ENCODE measurements at regions not wholly inside any gene's neighbourhood (a gene's known extent, or its start where the extent isn't known, plus 50 kb on each side); places are given as distances from the start of the nearest gene placed in this dataset.
A peak's percentile ranks its signal among the peaks of the same experiment; 100 is the strongest.

DNA sequence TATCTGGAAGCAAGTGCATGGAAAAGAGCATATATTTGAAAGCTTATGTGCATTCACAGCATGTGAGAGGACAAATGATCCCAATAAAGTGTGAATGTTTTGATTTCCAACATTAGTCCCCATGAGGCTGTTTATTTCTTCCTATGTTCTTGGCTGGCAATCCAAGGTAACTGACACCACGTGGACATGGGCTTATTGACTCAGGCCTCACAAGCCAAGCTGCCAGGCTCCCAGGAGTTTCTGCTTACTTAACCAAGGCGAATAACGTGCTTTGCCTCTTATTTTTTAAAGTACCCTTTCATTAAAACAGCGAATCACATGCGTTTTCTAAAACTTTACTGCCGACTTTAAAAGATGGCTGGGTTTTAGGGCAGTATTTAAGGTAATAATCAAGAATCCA is 441.7 kb downstream of the FUT8 start:
- no peaks in the 10 kb centered on the region for H3K4me1 ChIP-seq
- TF ChIP-seq EP300 (IDR thresholded peaks at IDR 0.05) (no peak), POLR2AphosphoS5 (IDR thresholded peaks at IDR 0.05) (no peak), POLR2A (IDR thresholded peaks at IDR 0.05) (no peak)
- TF ChIP-seq, protein P1, sequence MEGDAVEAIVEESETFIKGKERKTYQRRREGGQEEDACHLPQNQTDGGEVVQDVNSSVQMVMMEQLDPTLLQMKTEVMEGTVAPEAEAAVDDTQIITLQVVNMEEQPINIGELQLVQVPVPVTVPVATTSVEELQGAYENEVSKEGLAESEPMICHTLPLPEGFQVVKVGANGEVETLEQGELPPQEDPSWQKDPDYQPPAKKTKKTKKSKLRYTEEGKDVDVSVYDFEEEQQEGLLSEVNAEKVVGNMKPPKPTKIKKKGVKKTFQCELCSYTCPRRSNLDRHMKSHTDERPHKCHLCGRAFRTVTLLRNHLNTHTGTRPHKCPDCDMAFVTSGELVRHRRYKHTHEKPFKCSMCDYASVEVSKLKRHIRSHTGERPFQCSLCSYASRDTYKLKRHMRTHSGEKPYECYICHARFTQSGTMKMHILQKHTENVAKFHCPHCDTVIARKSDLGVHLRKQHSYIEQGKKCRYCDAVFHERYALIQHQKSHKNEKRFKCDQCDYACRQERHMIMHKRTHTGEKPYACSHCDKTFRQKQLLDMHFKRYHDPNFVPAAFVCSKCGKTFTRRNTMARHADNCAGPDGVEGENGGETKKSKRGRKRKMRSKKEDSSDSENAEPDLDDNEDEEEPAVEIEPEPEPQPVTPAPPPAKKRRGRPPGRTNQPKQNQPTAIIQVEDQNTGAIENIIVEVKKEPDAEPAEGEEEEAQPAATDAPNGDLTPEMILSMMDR (IDR thresholded peaks at IDR 0.05) = no peak
- H3K36me3 ChIP-seq = no peaks in the 10 kb centered on the region
- ATAC-seq = no peak
- no peak overlapping the region for H3K4me3 ChIP-seq
- WGBS, 2 donors (ENCODE audit: low coverage in 1 of 2) = 85 to 98% methylated on average over 5 of the region's 6 CpGs
- no peak overlapping the region for H3K27ac ChIP-seq
- H3K9me3 ChIP-seq = no peaks in the 10 kb centered on the region
- H3K27me3 ChIP-seq = no peaks in the 10 kb centered on the region

DNA sequence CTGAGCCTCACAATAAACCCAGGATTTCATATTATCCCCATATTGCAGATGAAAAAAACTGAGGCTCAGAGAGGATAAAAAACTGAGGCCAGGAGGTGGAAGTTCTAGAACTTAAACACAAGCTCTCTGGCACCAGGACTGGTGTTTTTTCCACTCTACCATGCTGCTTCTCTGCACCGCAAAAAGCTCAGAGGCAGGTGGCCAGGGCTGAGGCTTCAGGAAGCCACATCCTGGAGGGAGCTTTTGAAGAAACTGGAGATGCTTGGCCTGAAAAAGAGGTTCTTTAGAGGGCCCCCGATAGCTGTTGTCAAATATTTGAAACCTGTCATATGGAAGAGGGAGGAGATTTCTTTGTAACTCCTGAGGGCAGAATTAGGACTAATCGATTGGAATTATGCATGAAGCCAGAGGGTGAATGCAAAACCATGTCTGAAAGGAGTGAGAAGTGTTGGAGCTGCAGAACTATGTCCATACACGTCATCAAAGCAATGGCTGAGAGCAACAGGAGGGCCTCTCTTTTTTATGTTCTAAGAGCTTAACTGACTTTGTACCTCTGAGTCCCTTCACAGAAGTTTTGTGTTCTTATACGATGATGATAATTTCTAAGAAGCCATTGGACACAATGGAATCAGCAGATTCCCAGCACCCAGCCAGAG is 448.6 kb downstream of the FUT8 start:
- H3K9me3 ChIP-seq = no peaks in the 10 kb centered on the region

DNA sequence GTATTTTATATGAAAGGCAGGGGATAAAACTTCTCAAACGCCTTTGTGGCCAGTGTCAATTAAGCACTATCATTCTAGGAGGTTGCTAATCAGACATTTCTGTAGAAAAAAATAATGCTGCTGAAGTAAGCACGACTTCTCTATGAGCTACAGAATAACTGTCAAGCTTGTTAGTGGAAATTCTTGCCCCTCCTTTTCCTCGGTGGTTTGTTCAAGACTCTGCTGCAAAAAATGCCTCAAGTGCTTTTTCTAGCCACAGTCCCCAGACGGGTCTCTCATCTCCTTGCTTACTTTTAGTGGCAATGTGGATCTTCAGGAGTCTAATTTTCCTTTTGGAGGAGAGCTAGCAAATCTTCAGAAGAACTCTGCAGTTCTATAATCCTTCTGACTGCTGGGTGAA is 452.0 kb downstream of the FUT8 start:
- WGBS, 2 donors (ENCODE audit: low coverage in 1 of 2) = 28 to 31% methylated on average over 4 of the region's 4 CpGs
- no peaks in the 10 kb centered on the region for H3K36me3 ChIP-seq
- no peak for TF ChIP-seq POLR2AphosphoS5 (IDR thresholded peaks at IDR 0.05)
- TF ChIP-seq, protein P1 (IDR thresholded peaks at IDR 0.05) = no peak
- H3K4me3 ChIP-seq = no peak overlapping the region
- H3K9me3 ChIP-seq = no peaks in the 10 kb centered on the region
- H3K4me1 ChIP-seq = no peaks in the 10 kb centered on the region
- no peak overlapping the region for H3K27ac ChIP-seq
- ATAC-seq = no peak
- peaks cover 5% of the 10 kb centered on the region for H3K27me3 ChIP-seq

More for the DNA sequence above, 448.6 kb downstream of the FUT8 start:
- H3K4me1 ChIP-seq = no peaks in the 10 kb centered on the region
- WGBS, 2 donors (ENCODE audit: low coverage in 1 of 2) = 81 to 85% methylated on average over 5 of the region's 5 CpGs
- no peak for ATAC-seq
- H3K36me3 ChIP-seq = no peaks in the 10 kb centered on the region
- TF ChIP-seq POLR2AphosphoS5 (IDR thresholded peaks at IDR 0.05) = no peak
- TF ChIP-seq, protein P1 (IDR thresholded peaks at IDR 0.05) = no peak
- no peak for TF ChIP-seq EP300 (IDR thresholded peaks at IDR 0.05)
- no peak for TF ChIP-seq POLR2A (IDR thresholded peaks at IDR 0.05)
- H3K27ac ChIP-seq = no peak overlapping the region
- no peak overlapping the region for H3K4me3 ChIP-seq
- H3K27me3 ChIP-seq = peaks cover 5% of the 10 kb centered on the region

DNA sequence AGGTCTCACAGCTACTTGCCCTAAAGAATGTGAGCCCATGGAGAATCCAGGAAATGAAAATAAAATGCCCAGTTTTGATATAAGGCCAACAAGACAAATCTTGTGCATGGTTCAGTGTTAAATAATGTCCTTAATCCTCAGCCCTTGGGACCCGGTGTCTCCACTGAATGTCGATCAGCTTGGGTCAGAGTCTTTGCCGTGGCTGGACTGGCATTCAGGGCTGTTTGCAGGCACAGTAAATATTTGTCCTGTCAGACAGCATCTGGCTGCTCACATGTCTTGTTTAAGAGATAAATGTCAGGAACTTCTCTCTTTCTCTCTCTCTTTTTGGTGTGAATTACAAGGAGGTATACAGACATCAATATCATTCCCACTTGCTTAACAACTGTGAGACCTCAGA is 452.5 kb downstream of the FUT8 start:
- no peak overlapping the region for H3K27ac ChIP-seq
- no peaks in the 10 kb centered on the region for H3K4me1 ChIP-seq
- no peak for ATAC-seq
- peaks cover 5% of the 10 kb centered on the region for H3K27me3 ChIP-seq
- H3K4me3 ChIP-seq = no peak overlapping the region
- no peaks in the 10 kb centered on the region for H3K9me3 ChIP-seq
- no peaks in the 10 kb centered on the region for H3K36me3 ChIP-seq
- TF ChIP-seq POLR2AphosphoS5 (IDR thresholded peaks at IDR 0.05) (no peak), EP300 (IDR thresholded peaks at IDR 0.05) (no peak), POLR2A (IDR thresholded peaks at IDR 0.05) (no peak)
- TF ChIP-seq, protein P1 (IDR thresholded peaks at IDR 0.05) = no peak
- WGBS, 2 donors (ENCODE audit: low coverage in 1 of 2) = 49 to 57% methylated on average over 3 of the region's 3 CpGs

DNA sequence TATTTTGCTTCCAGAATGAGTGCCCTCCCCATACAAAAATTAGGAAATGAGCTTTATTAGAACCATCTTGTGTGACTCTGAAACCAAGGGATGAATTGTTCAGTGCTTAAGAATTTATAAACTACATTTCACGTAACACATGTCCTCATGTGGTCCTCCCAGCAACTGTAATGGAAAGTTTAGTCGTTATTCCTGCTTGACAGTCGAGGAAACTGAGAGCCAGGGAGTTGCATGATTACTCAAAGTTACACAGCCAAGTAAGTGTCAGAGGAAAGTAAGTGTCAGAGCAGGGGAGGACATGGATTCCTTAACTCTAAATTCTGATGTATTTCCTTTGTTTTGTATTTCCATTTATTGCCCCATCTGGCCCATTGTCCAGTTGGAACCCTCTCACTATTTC is 453.9 kb downstream of the FUT8 start:
- WGBS, 2 donors (ENCODE audit: low coverage in 1 of 2) = 21 to 32% methylated on average over 3 of the region's 3 CpGs
- Histone ChIP-seq H3K27ac (no peak overlapping the region), H3K27me3 (peaks cover 5% of the 10 kb centered on the region), H3K4me1 (no peaks in the 10 kb centered on the region), H3K4me3 (no peak overlapping the region), H3K9me3 (no peaks in the 10 kb centered on the region), H3K36me3 (no peaks in the 10 kb centered on the region)
- TF ChIP-seq, protein P1 (IDR thresholded peaks at IDR 0.05) = no peak
- TF ChIP-seq EP300 (IDR thresholded peaks at IDR 0.05) (no peak), POLR2A (IDR thresholded peaks at IDR 0.05) (no peak), POLR2AphosphoS5 (IDR thresholded peaks at IDR 0.05) (no peak)
- ATAC-seq = peak; percentile 72
